A549 (cell line): ENCODE measurements at regions not wholly inside any gene's neighbourhood (a gene's known extent, or its start where the extent isn't known, plus 50 kb on each side); places are given as distances from the start of the nearest gene placed in this dataset.

Experiments used
- JUN ChIP-seq, 2 experiments: fragments of >200 bp; sonication (Bioruptor Twin); formaldehyde crosslinking; IDR thresholded peaks; 2 replicates in 1 of 2; 3 replicates in 1 of 2; pipeline ENCODE4 v1.6.1; 2016 to 2017
- JUNB ChIP-seq: fragments of >200 bp; sonication (Bioruptor Twin); formaldehyde crosslinking; IDR thresholded peaks from 2 replicates; pipeline ENCODE4 v1.6.1; 2016

DNA sequence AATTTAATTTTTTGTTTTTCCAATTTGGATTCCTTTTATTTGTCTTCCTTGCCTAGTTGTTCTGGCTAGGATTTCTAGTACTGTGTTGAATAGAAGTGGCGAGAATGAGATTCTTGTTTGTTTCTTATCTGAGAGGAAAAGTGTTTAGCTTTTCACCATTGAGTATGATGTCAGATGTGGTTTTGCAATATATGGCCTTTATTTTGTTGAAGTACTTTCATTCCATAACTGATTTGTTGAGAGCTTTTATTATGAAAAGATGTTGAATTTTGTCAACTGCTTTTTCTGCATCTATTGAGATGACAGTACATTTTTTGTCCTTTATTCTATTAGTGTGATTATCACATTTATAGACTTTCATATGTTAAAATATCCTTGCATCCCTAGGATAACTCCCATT is 462.0 kb downstream of the CCDC91 start:
- TF ChIP-seq JUNB (no peak), JUN (IDR thresholded peaks at IDR 0.05) (no peak)
